BJ (cell line): ENCODE measurements at regions not wholly inside any gene's neighbourhood (a gene's known extent, or its start where the extent isn't known, plus 50 kb on each side); places are given as distances from the start of the nearest gene placed in this dataset.

Experiments
- CTCF ChIA-PET: fragments of 350-600 bp; formaldehyde crosslinking; extraction: SDS; loops from one replicate; lab custom pipeline; 2021; ENCODE audit warnings: antibody characterized with exemption, inconsistent platforms; lab: Yijun Ruan, JAX
- POLR2A ChIA-PET: fragments of 300-600 bp; sonication (Branson Sonifier 250); formaldehyde crosslinking; extraction: SDS; loops from one replicate; lab custom pipeline; 2021; ENCODE audit warnings: antibody characterized with exemption; lab: Charles Lee
- DNase-seq: peaks from one replicate; pipeline ENCODE4 v3.0.0-alpha.2; 2011; ENCODE audit warnings: low read depth
- H3K27me3 ChIP-seq: 2 replicates; pipeline ENCODE4 v1.6.0; 2011; ENCODE audit warnings: low read length; ENCODE audit not compliant: control insufficient read depth, insufficient read depth
- H3K36me3 ChIP-seq: 2 replicates; pipeline ENCODE4 v1.5.1; 2011; ENCODE audit warnings: low read length; ENCODE audit not compliant: control insufficient read depth, insufficient read depth
- H3K4me3 ChIP-seq: 2 replicates; pipeline ENCODE4 v1.5.1; 2011; ENCODE audit warnings: low read depth, mild to moderate bottlenecking, control low read depth, low read length
- CTCF ChIP-seq: IDR thresholded peaks from 2 replicates; pipeline ENCODE4 v1.5.1; 2011; ENCODE audit warnings: low read depth, mild to moderate bottlenecking, control low read depth, inconsistent platforms, low read length, moderate library complexity; ENCODE audit not compliant: insufficient read depth

GRCh38 chr4:184887333-184887732 is 61.6 kb upstream of the ACSL1 start:
- no peak for DNase-seq
- POLR2A ChIA-PET = no interaction called here
- Histone ChIP-seq H3K27me3 (no peaks in the 10 kb centered on the region), H3K4me3 (no peak overlapping the region), H3K36me3 (no peaks in the 10 kb centered on the region)
- no peak for TF ChIP-seq CTCF
- CTCF ChIA-PET = no interaction called here

- TF ChIP-seq CTCF = no peak
- ChIA-PET POLR2A (no interaction called here), CTCF (no interaction called here)
- H3K27me3 ChIP-seq = no peaks in the 10 kb centered on the region
- no peak for DNase-seq
- H3K4me3 ChIP-seq = no peak overlapping the region
- H3K36me3 ChIP-seq = no peaks in the 10 kb centered on the region
Observed at GRCh38 chr4:184887947-184888346, 62.2 kb upstream of the ACSL1 start.

- no peak for TF ChIP-seq CTCF
- Histone ChIP-seq H3K27me3 (no peaks in the 10 kb centered on the region), H3K36me3 (no peaks in the 10 kb centered on the region), H3K4me3 (no peak overlapping the region)
- DNase-seq = no peak
- ChIA-PET POLR2A (no interaction called here), CTCF (interaction anchor here (1.0 kb wide), 1 partner anchor 10 kb away, joined by 3 read pairs; no protein-coding TSS in a partner anchor)
Observed at GRCh38 chr4:184889666-184890335, 64.0 kb upstream of the ACSL1 start.

GRCh38 chr4:184890499-184890898 is 64.7 kb upstream of the ACSL1 start:
- Histone ChIP-seq H3K4me3 (no peak overlapping the region), H3K36me3 (no peaks in the 10 kb centered on the region), H3K27me3 (no peaks in the 10 kb centered on the region)
- POLR2A ChIA-PET = no interaction called here
- DNase-seq = no peak
- TF ChIP-seq CTCF = no peak
- CTCF ChIA-PET = no interaction called here

- H3K4me3 ChIP-seq = no peak overlapping the region
- DNase-seq = no peak
- TF ChIP-seq CTCF = no peak
- H3K27me3 ChIP-seq = no peaks in the 10 kb centered on the region; the same call in 1 of the 2 replicates
- CTCF ChIA-PET = no interaction called here
- H3K36me3 ChIP-seq = no peaks in the 10 kb centered on the region
- POLR2A ChIA-PET = no interaction called here
Observed at GRCh38 chr4:184891816-184892397, 66.1 kb upstream of the ACSL1 start.
